ENCODE measurements at regions not wholly inside any gene's neighbourhood (a gene's known extent, or its start where the extent isn't known, plus 50 kb on each side); places are given as distances from the start of the nearest gene placed in this dataset.

DNA sequence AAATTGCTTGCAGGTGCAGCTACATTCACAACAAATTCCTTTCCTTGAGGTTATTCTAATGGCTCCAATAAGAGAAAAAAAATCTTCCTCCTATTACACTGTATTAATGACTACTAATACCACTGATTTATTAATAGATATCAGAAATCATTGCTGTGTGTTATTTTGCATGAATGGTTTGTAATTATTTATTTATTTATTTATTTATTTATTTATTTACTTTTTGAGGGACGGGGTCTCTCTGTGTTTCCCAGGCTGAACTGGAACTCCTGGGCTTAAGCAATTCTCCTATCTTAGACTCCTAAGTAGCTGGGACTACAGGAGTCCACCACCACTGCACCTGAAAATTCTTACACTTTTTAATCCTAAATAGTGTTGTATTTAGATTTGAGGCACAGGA is 390.4 kb downstream of the SI start:
- TF ChIP-seq, protein P1, sequence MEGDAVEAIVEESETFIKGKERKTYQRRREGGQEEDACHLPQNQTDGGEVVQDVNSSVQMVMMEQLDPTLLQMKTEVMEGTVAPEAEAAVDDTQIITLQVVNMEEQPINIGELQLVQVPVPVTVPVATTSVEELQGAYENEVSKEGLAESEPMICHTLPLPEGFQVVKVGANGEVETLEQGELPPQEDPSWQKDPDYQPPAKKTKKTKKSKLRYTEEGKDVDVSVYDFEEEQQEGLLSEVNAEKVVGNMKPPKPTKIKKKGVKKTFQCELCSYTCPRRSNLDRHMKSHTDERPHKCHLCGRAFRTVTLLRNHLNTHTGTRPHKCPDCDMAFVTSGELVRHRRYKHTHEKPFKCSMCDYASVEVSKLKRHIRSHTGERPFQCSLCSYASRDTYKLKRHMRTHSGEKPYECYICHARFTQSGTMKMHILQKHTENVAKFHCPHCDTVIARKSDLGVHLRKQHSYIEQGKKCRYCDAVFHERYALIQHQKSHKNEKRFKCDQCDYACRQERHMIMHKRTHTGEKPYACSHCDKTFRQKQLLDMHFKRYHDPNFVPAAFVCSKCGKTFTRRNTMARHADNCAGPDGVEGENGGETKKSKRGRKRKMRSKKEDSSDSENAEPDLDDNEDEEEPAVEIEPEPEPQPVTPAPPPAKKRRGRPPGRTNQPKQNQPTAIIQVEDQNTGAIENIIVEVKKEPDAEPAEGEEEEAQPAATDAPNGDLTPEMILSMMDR (IDR thresholded peaks at IDR 0.05) = no peak
- TF ChIP-seq POLR2AphosphoS5 (IDR thresholded peaks at IDR 0.05) (no peak), EP300 (IDR thresholded peaks at IDR 0.05) (no peak), POLR2A (IDR thresholded peaks at IDR 0.05) (no peak)
